ENCODE measurements at regions not wholly inside any gene's neighbourhood (a gene's known extent, or its start where the extent isn't known, plus 50 kb on each side); places are given as distances from the start of the nearest gene placed in this dataset.

DNA sequence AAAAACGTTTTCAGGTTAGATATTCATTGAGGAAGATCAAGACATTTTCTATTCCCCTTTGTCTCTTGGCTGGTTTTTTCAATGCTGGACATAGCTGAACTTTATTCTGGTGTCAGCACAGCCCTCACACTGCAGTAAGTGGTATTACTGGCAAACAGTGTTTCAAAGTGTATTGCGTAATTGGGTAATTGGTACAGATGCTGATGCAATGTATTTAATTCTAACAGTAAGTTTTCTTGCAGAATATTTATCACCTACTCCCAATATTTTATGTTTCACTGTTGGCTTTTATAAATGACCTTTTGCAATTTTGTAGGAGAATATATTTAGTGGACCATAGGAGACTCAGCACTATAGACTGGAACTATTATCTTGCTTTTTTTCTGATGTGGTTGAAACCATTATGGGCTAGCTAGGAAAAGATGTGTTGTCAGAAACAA is 287.6 kb upstream of the SOX4 start:
- H3K27ac ChIP-seq, result no peak overlapping the region
- TF ChIP-seq, protein P1, sequence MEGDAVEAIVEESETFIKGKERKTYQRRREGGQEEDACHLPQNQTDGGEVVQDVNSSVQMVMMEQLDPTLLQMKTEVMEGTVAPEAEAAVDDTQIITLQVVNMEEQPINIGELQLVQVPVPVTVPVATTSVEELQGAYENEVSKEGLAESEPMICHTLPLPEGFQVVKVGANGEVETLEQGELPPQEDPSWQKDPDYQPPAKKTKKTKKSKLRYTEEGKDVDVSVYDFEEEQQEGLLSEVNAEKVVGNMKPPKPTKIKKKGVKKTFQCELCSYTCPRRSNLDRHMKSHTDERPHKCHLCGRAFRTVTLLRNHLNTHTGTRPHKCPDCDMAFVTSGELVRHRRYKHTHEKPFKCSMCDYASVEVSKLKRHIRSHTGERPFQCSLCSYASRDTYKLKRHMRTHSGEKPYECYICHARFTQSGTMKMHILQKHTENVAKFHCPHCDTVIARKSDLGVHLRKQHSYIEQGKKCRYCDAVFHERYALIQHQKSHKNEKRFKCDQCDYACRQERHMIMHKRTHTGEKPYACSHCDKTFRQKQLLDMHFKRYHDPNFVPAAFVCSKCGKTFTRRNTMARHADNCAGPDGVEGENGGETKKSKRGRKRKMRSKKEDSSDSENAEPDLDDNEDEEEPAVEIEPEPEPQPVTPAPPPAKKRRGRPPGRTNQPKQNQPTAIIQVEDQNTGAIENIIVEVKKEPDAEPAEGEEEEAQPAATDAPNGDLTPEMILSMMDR (conservative IDR thresholded peaks at IDR 0.05), result no peak
- no peak for TF ChIP-seq ZFX (IDR thresholded peaks at IDR 0.05)

DNA sequence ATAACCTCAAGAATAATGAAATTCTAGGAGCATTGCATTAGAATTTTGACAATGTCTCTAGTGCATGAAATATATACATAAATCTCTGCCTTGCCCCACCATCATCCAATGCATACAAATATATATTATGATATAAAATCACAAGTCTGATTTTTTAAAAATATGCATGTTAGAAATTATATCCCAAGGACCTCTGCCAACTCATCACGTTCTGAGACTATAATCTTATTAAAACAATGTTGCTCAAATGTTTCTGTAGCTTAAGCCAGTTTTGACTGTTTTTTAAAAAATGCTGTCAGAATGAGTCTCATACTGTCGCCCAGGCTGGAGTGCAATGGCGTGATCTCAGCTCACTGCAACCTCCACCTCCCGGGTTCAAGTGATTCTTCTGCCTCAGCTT is 287.0 kb upstream of the SOX4 start:
- TF ChIP-seq, protein P1 (conservative IDR thresholded peaks at IDR 0.05), result no peak
- TF ChIP-seq ZFX (IDR thresholded peaks at IDR 0.05), result no peak
- no peak overlapping the region for H3K27ac ChIP-seq

DNA sequence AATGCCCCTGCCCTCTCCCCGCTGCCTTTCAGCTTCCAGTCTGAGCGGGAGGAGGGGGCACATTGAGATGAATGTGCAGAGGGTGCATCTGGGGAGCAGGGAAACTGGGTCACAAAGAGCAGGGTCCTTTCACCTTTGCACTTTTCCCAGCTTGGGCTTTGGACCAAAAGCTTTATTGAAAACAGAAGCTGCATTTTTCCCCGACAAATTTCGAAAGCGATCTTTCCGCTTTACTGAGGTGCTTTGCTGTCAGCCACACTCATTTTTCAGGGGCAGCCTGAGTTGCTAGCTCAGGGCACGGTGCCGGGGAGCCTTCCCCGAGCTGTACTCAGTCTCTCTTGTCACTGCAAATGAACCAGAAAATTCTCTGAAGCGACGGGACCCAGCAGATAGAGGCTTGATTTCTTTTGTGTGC is 283.7 kb upstream of the SOX4 start:
- no peak for TF ChIP-seq ZFX (IDR thresholded peaks at IDR 0.05)
- TF ChIP-seq, protein P1 (conservative IDR thresholded peaks at IDR 0.05), result no peak
- H3K27ac ChIP-seq, result no peak overlapping the region

- no peak for TF ChIP-seq ZFX (IDR thresholded peaks at IDR 0.05)
- TF ChIP-seq, protein P1 (conservative IDR thresholded peaks at IDR 0.05), result no peak
Measured at GRCh38 chr6:21310568-21311140, 282.9 kb upstream of the SOX4 start.

DNA sequence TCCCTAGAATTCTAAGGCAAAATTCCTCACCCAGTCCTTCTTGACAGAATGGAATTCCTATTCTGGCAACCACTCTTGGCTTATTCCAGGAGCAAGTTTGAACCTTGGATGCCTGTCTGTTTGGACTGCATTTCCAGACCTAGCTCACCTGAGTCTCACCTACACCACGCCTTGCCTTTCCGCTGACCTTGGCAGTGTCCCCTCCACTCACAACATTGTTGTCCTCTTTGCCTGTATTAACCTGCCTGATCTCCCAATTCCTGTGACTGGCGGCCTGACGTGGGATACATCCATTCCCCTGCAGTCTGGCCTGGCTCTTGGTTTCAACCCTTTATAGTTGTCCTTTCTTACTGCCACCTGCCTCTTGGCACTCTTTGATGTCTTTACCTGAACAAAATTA is 281.4 kb upstream of the SOX4 start:
- TF ChIP-seq, protein P1 (conservative IDR thresholded peaks at IDR 0.05), result no peak
- no peak for TF ChIP-seq ZFX (IDR thresholded peaks at IDR 0.05)
- H3K27ac ChIP-seq, result no peak overlapping the region

More at GRCh38 chr6:21310568-21311140, 282.9 kb upstream of the SOX4 start:
- H3K27ac ChIP-seq, result no peak overlapping the region

GRCh38 chr6:21317642-21318041 is 275.9 kb upstream of the SOX4 start:
- TF ChIP-seq ZFX (IDR thresholded peaks at IDR 0.05), result no peak
- TF ChIP-seq, protein P1 (conservative IDR thresholded peaks at IDR 0.05), result no peak
- H3K27ac ChIP-seq, result no peak overlapping the region

- H3K27ac ChIP-seq, result no peak overlapping the region
- TF ChIP-seq ZFX (IDR thresholded peaks at IDR 0.05), result no peak
- TF ChIP-seq, protein P1 (conservative IDR thresholded peaks at IDR 0.05), result no peak
Measured at GRCh38 chr6:21321076-21321475, 272.5 kb upstream of the SOX4 start.
